PC-9 (cell line): ENCODE measurements at regions not wholly inside any gene's neighbourhood (a gene's known extent, or its start where the extent isn't known, plus 50 kb on each side); places are given as distances from the start of the nearest gene placed in this dataset.

ENCODE experiments used
- BruUV-seq: library from RNA; stranded (reverse); fragments of 400-500 nt; replicated peaks from 2 replicates; lab custom pipeline; 2021; lab: Mats Ljungman, UMichigan
- CTCF ChIA-PET: fragments of 300-600 bp; sonication (Branson Sonifier 250); formaldehyde crosslinking; loops from one replicate; lab custom pipeline; 2022; ENCODE audit warnings: antibody characterized with exemption; lab: Charles Lee
- POLR2A ChIA-PET: fragments of 300-600 bp; sonication (Branson Sonifier 250); formaldehyde crosslinking; loops from one replicate; lab custom pipeline; 2022; ENCODE audit warnings: antibody characterized with exemption; ENCODE audit not compliant: unreplicated experiment; lab: Charles Lee
- DNase-seq, 2 experiments: peaks; one replicate each; pipeline versions ENCODE4 v3.0.0 to v3.0.0-alpha.2; 2015 to 2022; ENCODE audit warnings: mixed read lengths in 1 of 2
- H2AFZ ChIP-seq: fragments of 200-600 bp; sonication (generic); 2 replicates; pipeline ENCODE4 v1.8.1; 2017; ENCODE audit warnings: antibody characterized with exemption
- H3F3A ChIP-seq: fragments of 200-600 bp; sonication (generic); 2 replicates; pipeline ENCODE4 v1.8.1; 2017; ENCODE audit warnings: antibody characterized with exemption, mild to moderate bottlenecking, low read depth; ENCODE audit not compliant: insufficient read depth
- H3K27ac ChIP-seq: fragments of 200-600 bp; sonication (generic); 2 replicates; pipeline ENCODE4 v1.6.1; 2016; ENCODE audit warnings: mixed run types
- H3K27me3 ChIP-seq: fragments of 200-600 bp; sonication (generic); 2 replicates; pipeline ENCODE4 v1.6.1; 2016; ENCODE audit warnings: low read depth, mixed run types; ENCODE audit not compliant: insufficient read depth
- H3K36me3 ChIP-seq: fragments of 200-600 bp; sonication (generic); 2 replicates; pipeline ENCODE4 v1.6.1; 2016; ENCODE audit warnings: low read depth, mixed run types
- H3K4me1 ChIP-seq: fragments of 200-600 bp; sonication (generic); replicated peaks from 2 replicates; pipeline ENCODE4 v1.6.1; 2016; ENCODE audit warnings: mixed run types; ENCODE audit not compliant: insufficient read depth
- H3K4me2 ChIP-seq: fragments of 200-600 bp; sonication (generic); 2 replicates; pipeline ENCODE4 v1.6.1; 2017; ENCODE audit warnings: mixed run types
- H3K4me3 ChIP-seq: fragments of 200-600 bp; sonication (generic); 2 replicates; pipeline ENCODE4 v1.6.1; 2016; ENCODE audit warnings: mixed run types
- H3K79me2 ChIP-seq: fragments of 200-600 bp; sonication (generic); 2 replicates; pipeline ENCODE4 v1.6.1; 2017; ENCODE audit warnings: low read depth, mixed run types
- H3K9me2 ChIP-seq: fragments of 200-600 bp; sonication (generic); 2 replicates; pipeline ENCODE4 v1.8.1; 2017; ENCODE audit warnings: mild to moderate bottlenecking; ENCODE audit not compliant: insufficient read depth
- H3K9me3 ChIP-seq: fragments of 200-600 bp; sonication (generic); 2 replicates; pipeline ENCODE4 v1.8.1; 2016; ENCODE audit warnings: low read depth; ENCODE audit not compliant: insufficient read depth
- H4K20me1 ChIP-seq: fragments of 200-600 bp; sonication (generic); 2 replicates; pipeline ENCODE4 v1.8.1; 2017; ENCODE audit not compliant: insufficient read depth
- CTCF ChIP-seq: fragments of 200-600 bp; sonication (generic); conservative IDR thresholded peaks from 2 replicates; pipeline ENCODE4 v1.6.1; 2017; ENCODE audit warnings: mixed run types, antibody characterized with exemption, mild to moderate bottlenecking, moderate library complexity
- EZH2 ChIP-seq: fragments of 200-600 bp; sonication (generic); IDR thresholded peaks from 2 replicates; pipeline ENCODE4 v1.8.0; 2017; ENCODE audit warnings: antibody characterized with exemption, low read depth
- intact Hi-C: fragments of 100-400 bp; cut with micrococcal nuclease; formaldehyde crosslinking; loops from one replicate; pipeline ENCODE4 v1.10.0; 2022; ENCODE audit not compliant: unreplicated experiment

- Histone ChIP-seq H3K36me3 (no peaks in the 10 kb centered on the region), H4K20me1 (no peaks in the 10 kb centered on the region), H3K9me2 (no peaks in the 10 kb centered on the region), H3K27me3 (no peaks in the 10 kb centered on the region), H3F3A (no peaks in the 10 kb centered on the region), H3K27ac (no peak overlapping the region), H3K79me2 (no peaks in the 10 kb centered on the region), H3K4me3 (no peak overlapping the region), H2AFZ (no peak overlapping the region), H3K4me2 (no peak overlapping the region), H3K9me3 (no peaks in the 10 kb centered on the region), H3K4me1 (no peaks in the 10 kb centered on the region)
- TF ChIP-seq CTCF, result no peak
- TF ChIP-seq EZH2, result no peak
- intact Hi-C loops, result no loop called here
- CTCF ChIA-PET, result no interaction called here
- DNase-seq, result no peak
- BruUV-seq, result no TSS peak
- POLR2A ChIA-PET, result no interaction called here
Observed at GRCh38 chr7:145147865-145148264, 312.0 kb upstream of the TPK1 start.

- H3K27ac ChIP-seq, result no peak overlapping the region
- BruUV-seq, result no TSS peak
- ChIA-PET POLR2A (no interaction called here), CTCF (no interaction called here)
- intact Hi-C loops, result no loop called here
- no peaks in the 10 kb centered on the region for H3K27me3 ChIP-seq
- H3K36me3 ChIP-seq, result no peaks in the 10 kb centered on the region
- no peak overlapping the region for H3K4me3 ChIP-seq
- no peak for TF ChIP-seq CTCF
- TF ChIP-seq EZH2, result no peak
- no peak for DNase-seq
- no peaks in the 10 kb centered on the region for H3K9me2 ChIP-seq
- no peaks in the 10 kb centered on the region for H3F3A ChIP-seq
- no peaks in the 10 kb centered on the region for H3K4me1 ChIP-seq
- H2AFZ ChIP-seq, result no peak overlapping the region
- H3K4me2 ChIP-seq, result no peak overlapping the region
- H3K79me2 ChIP-seq, result no peaks in the 10 kb centered on the region
- H3K9me3 ChIP-seq, result no peaks in the 10 kb centered on the region
- no peaks in the 10 kb centered on the region for H4K20me1 ChIP-seq
Observed at GRCh38 chr7:145143685-145144084, 307.8 kb upstream of the TPK1 start.

- BruUV-seq, result no TSS peak
- no peaks in the 10 kb centered on the region for H3K79me2 ChIP-seq
- H4K20me1 ChIP-seq, result no peaks in the 10 kb centered on the region
- no peaks in the 10 kb centered on the region for H3K9me2 ChIP-seq
- no peak overlapping the region for H3K4me3 ChIP-seq
- no peak for DNase-seq
- no peaks in the 10 kb centered on the region for H3K27me3 ChIP-seq
- no peak overlapping the region for H2AFZ ChIP-seq
- H3K36me3 ChIP-seq, result no peaks in the 10 kb centered on the region
- POLR2A ChIA-PET, result no interaction called here
- H3F3A ChIP-seq, result no peaks in the 10 kb centered on the region
- no peak overlapping the region for H3K4me2 ChIP-seq
- H3K4me1 ChIP-seq, result no peaks in the 10 kb centered on the region
- no peaks in the 10 kb centered on the region for H3K9me3 ChIP-seq
- H3K27ac ChIP-seq, result no peak overlapping the region
- CTCF ChIA-PET, result no interaction called here
- no peak for TF ChIP-seq CTCF
- no peak for TF ChIP-seq EZH2
- intact Hi-C loops, result no loop called here
Observed at GRCh38 chr7:145134377-145134776, 298.5 kb upstream of the TPK1 start.
